ENCODE measurements at regions not wholly inside any gene's neighbourhood (a gene's known extent, or its start where the extent isn't known, plus 50 kb on each side); places are given as distances from the start of the nearest gene placed in this dataset.
A peak's percentile ranks its signal among the peaks of the same experiment; 100 is the strongest.

DNA sequence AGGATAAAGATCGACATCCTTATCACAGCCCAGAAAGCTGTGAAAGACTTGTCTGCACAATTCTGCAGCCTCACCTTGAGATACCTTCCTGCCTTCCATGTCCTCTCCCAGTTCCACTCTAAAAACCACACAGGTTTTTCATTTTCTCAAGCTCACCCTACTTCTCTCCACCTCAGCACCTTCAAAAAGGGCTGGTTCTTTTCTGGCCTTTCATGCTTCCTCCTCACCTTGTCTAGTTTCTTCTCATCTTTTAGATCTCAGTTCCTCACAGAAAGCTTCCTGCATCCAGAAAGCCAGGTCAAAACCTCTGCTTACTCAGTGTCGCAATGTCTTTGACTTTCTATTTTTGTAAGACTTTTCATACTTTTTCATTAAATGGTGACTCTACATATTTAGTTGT, 140.2 kb upstream of the STT3B start:
- no peak for DNase-seq

DNA sequence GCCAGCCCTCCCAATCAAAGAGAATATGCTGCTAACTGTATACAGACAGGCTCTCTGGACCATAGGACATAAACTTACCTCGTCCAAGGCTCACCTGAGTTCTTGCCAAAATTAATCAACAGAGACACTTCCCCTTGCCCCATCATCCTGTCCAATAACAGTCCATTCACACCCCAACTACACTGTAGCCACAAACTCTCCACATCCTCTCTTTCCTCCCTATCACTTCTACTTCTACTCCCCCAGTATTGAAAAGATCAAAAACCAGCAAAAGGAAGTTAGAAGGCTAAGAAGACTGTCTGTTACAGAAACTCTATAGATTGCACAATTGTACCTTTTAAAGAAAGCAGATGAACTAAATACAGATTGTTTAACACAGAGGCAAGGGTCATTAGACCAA, 133.5 kb upstream of the STT3B start:
- peak in 2 of 5 experiments; percentile 4 to 15 for DNase-seq

GRCh38 chr3:31402117-31402516, 130.6 kb upstream of the STT3B start:
- no peak for DNase-seq

GRCh38 chr3:31403197-31403596, 129.5 kb upstream of the STT3B start:
- DNase-seq: no peak

- no peak for DNase-seq
Observed at GRCh38 chr3:31404871-31405270, 127.9 kb upstream of the STT3B start.

GRCh38 chr3:31405515-31405914, 127.2 kb upstream of the STT3B start:
- no peak for DNase-seq

GRCh38 chr3:31406896-31407295, 125.8 kb upstream of the STT3B start:
- DNase-seq: no peak

DNA sequence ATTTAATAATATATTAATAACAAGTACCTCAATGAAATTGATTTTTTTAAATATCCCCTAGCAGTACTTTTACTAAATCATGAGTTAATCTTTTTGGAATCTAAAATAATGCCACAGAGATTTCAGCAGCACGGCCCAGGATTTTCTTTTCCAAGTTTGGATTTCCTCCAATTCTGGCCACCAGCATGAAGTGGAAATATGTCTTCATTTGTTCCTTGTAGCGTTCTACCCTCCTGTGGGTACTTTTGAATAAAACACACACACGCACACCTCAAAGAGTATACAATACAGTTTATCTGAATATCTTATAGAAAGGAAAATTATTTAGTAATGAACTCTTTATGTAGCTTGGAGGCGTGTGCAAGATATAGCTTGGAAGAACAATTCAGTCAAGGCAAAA, 125.1 kb upstream of the STT3B start:
- DNase-seq: no peak

GRCh38 chr3:31408720-31409119, 124.0 kb upstream of the STT3B start:
- DNase-seq: no peak

DNA sequence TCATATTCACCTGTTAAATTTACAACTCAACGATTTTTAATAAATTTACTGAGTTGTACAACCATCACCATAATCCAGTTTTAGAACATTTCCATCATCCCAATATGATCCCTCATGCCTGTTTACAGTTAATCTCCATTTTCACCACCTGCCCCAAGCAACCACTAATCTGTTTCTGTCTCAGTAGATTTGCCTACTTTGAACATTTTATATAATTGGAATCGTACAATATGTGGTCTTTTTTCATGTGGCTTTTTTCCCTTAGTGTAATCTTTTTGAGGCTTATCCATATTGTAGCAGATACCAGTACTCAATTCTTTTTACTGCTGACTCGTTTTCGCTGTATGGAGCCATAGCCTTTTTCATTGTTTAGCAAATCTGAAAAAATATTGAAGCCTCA, 123.3 kb upstream of the STT3B start:
- no peak for DNase-seq

DNA sequence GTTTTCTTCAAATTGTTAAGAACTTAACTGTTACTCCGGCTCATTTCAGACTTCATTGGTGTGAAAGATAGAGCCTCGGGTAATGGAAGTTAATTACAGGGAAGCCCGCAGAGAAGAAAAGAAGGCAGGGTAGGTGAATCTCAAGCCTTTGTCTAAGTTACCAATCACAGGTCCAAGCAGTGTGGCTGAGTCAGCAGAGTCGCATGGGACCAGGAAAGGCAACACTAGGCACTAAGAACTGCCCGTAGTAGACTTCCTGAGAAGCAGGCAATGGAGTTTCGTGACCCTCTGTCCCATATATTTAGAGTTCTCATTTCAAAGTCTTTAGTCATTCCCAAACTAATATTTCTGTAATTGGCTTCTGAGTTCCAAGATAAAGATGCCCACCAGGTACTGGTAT, 122.9 kb upstream of the STT3B start:
- no peak for DNase-seq

DNA sequence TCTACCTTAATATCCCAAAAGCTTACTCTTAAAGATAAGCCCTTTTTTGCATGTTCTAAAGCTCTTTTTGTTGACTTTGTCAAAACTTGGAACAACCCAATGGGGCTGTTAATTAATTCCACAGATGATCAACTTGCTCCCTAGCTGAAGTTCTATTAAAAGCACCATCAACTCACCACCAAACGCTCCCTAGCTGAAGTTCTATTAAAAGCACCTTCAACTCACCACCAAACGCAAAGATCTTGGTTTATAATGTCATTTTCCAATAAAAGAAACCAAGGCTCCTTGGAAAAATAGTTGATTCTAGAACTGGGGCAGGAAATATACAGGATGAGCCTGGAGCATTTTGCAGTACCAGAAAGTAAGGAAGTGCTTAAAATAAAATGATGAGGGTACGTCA, 122.3 kb upstream of the STT3B start:
- DNase-seq: no peak

- DNase-seq: no peak
Observed at GRCh38 chr3:31412832-31413231, 119.9 kb upstream of the STT3B start.

DNA sequence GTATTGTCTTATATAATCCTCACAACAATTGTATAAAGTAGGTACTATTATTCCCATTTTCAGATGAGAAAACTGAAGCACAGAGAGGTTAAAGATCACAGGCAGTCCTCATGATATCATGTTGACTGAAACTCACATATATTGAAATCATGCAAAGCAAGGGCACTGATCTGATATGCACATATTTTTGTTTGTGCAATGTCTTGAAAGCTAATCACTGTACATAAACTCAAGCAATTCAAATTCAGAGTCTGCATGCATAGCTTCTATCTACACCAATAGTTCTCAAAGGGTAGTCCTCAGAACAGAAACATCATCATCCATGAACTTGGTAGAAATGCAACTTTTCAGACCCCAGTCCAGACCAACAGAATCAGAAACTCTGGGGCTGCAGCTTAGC, 119.2 kb upstream of the STT3B start:
- no peak for DNase-seq

DNA sequence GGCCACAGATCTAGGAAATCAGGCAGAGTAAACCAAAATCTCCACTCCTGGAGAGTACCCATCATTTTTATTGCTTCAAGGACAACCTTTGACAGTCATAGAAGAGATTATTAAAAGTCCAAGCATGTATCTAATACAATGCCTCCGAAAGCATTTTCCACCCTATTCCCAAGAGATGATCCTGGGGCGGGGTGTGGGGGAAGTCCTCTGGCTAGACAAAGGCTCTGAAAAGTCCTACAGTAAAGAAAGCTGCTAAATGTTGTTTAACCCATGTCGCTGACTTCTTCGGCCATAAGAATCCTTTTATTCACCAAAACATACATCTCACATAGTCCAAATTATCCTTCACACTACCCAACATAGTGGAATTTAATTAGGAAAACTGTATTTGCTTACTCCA, 115.7 kb upstream of the STT3B start:
- no peak for DNase-seq

DNA sequence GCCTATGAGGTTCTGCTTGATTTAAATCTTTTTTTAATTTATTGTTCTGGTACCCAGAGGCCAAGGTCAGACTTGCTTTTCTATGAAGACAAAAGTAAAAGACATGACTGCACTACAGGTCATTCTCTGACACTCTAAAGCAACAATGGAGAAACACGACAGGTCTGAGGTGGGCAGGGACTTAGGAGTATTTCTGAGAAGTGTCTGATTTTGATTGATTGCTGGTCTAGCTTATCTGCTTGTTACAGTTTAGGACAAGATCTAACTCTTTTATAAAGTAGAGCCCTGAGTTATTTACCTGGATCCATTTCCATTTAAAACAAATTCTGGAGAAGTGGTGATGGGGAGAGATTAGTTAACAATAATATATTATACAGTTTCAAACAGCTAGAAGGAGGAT, 115.2 kb upstream of the STT3B start:
- no peak for DNase-seq

DNA sequence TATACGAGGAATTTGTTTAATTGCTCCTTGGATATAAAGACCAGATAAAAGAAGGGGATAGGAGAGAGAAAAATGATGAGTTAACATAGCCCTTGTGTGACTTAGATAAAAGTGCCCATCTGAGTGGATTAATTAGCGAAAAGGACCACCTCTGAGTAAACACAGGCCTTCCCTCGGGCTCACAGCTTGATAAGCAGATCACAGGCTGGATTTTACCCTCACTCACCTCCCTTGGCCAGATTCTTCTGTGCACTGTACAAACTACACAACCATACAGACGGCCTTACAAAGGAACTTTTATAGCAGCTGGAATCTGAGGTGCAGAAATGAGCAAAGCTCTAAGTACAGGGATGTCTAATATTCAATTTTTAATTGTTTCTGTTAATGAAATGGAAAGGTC, 112.4 kb upstream of the STT3B start:
- DNase-seq: no peak

DNA sequence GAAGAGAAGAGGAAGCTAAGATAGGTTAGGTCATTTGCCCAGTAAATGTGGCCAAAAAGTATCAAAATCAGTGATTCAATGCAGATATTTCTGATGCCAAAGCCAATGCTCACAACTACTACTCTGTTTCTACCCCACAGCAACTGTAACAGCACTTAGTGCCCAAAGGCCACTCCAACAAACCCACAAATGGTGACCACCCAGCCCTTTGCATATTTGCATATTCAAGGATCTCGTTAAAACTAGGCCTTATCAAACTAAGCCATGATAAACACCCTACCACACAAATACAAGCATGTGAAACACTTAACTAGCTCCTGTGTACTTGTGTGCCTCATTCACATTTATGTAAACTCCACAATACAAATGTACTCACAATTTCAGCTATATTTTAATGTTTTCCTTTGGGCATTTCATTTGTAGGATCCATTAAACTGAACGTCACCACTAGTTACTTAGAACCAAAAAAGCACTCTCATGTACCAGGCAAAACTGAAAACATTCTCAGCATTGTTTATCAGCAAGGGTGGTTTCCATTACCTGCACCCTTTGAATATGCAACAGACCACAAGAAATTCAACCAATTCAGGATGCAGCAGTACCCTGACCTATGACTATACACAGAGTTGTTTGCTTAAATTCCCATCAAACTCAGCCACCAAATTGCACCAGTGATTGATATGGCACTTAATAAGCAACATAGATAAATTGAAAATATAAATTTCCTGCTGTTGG, 111.2 kb upstream of the STT3B start:
- peak in 1 of 5 experiments; percentile 49 for DNase-seq

DNA sequence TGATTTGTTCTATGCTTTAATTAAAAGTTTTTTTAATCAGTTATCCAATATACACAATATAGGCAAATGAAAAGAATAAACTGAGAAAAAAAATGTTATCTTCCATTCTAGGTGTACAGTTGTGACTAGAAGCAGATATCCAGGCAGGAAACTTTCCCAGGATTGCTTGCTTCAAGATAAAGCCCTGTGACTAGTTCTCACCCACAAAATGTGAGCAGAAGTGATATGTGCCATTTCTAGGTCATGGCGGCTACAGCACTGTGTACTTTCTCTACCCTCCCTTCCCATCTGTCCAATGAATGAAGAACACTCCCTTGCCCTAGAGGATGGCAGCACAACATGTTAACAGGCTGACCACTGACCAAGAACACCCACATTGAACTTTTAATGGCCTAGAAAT, 110.5 kb upstream of the STT3B start:
- DNase-seq: no peak

DNA sequence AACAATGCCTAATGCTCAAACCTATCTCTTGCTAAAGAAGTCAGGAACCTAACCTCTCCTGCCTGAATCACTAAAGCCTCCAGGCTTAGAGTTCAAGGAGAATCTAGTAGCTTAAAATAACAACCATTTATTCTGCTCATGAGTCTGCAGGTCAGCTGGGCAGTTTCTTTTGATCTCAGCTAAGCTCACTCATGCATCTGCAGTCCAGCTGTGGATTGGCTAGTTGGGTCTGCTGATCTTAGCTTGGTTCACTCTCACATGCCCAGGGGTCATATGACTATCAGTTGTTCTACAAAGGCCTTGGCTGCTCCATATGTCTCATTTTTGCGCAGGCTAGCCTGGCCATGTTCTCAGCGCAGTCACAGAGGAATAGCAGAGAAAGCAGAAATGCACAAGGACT, 109.2 kb upstream of the STT3B start:
- DNase-seq: no peak

DNA sequence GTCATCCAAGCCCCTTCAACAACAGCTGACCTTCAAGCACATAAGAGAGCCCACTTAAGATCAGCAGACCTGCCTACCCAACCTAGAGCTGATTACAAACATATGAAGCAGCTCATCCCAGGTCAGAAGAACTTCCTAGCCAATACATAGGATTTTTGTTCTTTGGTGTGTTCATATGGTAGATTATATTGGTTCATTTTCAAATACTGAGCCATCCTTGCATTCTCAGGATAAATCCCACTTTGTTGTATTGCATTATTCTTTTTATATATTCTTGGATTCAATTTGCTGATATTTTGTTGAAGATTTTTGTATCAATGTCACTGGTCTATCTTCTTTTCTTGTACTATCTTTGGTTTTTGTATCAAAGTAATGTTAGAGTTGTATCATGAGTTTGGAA, 107.3 kb upstream of the STT3B start:
- DNase-seq: no peak

- DNase-seq: no peak
Observed at GRCh38 chr3:31427623-31428022, 105.1 kb upstream of the STT3B start.

DNA sequence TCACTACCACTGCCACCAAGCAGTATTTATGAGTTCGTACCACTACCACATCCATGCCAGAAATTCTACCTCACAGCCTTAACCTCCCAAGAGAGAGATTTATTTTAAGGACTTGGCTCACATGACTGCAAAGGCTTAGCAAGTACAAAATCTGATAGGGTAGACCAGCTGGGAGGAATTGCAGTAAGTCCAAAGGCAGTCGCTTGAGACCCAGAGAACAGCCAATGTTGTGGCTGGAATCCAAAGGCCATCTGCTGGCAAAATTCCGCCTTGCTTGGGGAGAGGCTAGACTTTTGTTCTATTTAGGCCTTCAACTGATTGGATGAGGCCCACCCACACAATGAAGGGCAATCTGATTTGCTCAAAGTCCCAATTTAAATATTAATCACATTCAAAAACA, 101.4 kb upstream of the STT3B start:
- no peak for DNase-seq

DNA sequence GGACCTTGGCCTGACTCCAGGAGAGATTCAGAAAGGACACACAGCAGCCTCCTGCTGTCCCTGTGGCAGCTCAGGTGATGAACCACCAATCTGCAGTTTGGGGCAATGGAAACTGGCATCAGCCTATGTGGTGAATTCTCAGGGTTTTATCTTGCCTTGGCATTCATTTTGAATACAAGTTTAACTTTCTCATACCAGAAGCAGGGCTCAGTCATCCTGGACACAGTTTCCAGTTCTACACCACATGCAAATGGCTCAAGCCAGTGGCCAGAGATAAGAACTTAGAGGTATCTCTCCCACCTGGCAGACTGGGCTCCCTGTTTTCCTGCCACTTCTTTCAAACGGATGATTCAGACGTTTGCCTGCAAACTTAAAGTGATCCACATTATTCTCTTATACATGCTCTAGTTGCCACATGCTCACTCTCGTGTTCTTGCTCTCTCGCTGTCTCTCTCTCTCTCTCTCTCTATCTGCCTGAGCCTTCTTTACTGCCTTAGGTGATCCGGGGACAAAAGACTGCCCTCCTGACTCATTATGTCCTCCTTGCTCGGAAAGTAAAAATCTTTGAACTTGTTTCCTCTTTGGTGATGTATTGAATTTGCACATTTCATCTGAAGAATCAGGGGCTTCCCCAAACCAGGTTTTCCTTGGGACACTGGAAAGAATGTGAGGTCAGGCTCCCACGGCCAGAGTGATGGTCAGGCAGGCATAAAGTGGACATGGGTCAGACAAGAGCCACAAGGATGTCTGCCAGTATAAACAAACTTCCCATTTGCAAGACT, 99.6 kb upstream of the STT3B start:
- no peak for DNase-seq

GRCh38 chr3:31433679-31433992, 99.1 kb upstream of the STT3B start:
- DNase-seq: no peak

Measured in T-helper 2 cell (primary cell).